ENCODE measurements at regions not wholly inside any gene's neighbourhood (a gene's known extent, or its start where the extent isn't known, plus 50 kb on each side); places are given as distances from the start of the nearest gene placed in this dataset.

GRCh38 chr3:178238179-178238578 lies 298.1 kb upstream of the KCNMB2 start:
- no peak for TF ChIP-seq CTCF (conservative IDR thresholded peaks at IDR 0.05)
- TF ChIP-seq EZH2 (IDR thresholded peaks at IDR 0.05; ENCODE audit: low read depth) = no peak

Measured in PC-9 (cell line).